ENCODE measurements at regions not wholly inside any gene's neighbourhood (a gene's known extent, or its start where the extent isn't known, plus 50 kb on each side); places are given as distances from the start of the nearest gene placed in this dataset.

DNA sequence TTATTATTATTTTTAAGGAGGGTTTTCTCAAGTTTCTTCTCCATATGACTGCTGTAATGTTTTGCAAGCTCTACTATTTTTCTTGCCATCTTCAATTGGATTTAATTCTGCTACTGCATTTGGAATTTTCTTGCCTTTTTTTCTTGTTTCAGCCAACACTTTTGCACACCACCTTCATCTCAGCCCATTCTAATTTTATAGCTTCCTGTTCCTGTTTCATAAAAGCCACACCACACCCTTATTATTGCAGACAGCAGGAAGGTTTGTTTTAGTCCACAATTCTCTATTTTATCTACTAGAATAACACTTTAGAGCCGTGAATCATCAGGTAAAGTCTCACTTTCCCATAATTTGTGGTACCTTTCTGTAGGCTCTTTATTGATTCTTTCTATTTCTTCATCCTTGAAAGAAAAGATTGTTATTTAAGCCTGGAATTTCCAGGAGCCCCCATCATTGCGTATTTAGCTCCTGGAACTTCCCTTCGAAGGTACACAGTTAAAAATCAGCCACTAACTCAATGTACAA is 209.3 kb upstream of the TBX20 start:
- DNase-seq (peak in 1 of 3 donors; percentile 1), ATAC-seq (ENCODE audit: low read depth in 2 of 2) (no peak)
- Mint-ChIP-seq H3K36me3 (no peaks in the 10 kb centered on the region), H3K9me3 (peaks cover 0 to 14% (median 4%) of the 10 kb centered on the region in 7 donors), H3K4me3 (no peak overlapping the region), H3K4me1 (no peaks in the 10 kb centered on the region), H3K27me3 (peaks cover 18% of the 10 kb centered on the region), H3K27ac (peak overlapping the region in 1 of 3 donors; percentile 58)
- Histone ChIP-seq H3K27me3 (ENCODE audit: control insufficient read depth, insufficient read depth, low read length) (peaks cover 2% of the 10 kb centered on the region), H3K27ac (ENCODE audit: insufficient read depth, low read length, poor library complexity, severe bottlenecking) (no peak overlapping the region), H3K9me3 (ENCODE audit: control insufficient read depth in 2 of 2, low read length in 2 of 2) (no peaks in the 10 kb centered on the region), H3K4me3 (ENCODE audit: low read depth, low read length) (no peak overlapping the region), H3K36me3 (ENCODE audit: control insufficient read depth, insufficient read depth, low read length) (no peaks in the 10 kb centered on the region), H3K4me1 (ENCODE audit: control insufficient read depth, insufficient read depth, low read length, poor library complexity, severe bottlenecking) (no peaks in the 10 kb centered on the region)

DNA sequence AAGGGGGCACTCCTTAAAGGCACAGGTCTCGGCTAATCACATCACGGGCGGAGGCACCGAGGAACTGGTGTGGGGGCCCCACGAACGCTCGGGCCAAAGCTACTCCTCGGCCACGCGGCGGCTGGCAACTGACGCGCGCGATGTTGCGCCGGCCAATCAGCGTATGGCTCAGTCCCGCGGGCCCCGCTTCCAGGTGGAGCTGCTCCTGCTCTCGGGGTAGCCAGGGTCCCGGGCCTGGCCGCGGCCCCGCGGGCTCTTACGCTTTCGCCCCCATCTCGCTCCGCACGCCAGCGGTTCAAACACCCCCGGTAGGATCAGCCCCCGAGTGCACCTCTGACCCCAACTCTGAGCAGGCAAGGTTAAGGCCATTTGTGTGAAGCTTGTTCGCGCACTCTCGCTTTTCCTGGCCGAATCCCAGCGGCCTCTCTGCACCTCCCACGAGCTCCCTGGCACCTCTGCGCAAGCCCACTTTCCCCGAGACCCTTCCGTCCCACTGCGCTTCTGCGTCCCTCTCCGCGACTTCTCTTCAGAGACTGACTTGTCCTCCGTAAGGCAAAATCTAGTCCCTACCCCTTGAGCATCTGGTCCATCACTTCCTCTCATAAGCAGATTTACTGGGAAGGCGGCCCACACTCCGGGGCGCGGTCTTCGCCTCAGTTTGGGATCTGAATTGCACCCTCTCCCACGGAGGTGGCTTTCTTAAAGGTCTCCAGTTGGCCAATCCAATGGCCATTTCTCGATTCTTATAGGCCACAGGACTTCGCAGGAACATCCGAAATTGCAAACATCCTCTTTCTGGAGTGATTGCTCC is 200.9 kb upstream of the TBX20 start:
- H3K4me1 Mint-ChIP-seq = peaks cover 0 to 2% (median 0%) of the 10 kb centered on the region in 4 donors
- no peaks in the 10 kb centered on the region for H3K36me3 Mint-ChIP-seq
- H3K9me3 ChIP-seq (ENCODE audit: control insufficient read depth in 2 of 2, low read length in 2 of 2) = no peaks in the 10 kb centered on the region
- H3K4me1 ChIP-seq (ENCODE audit: control insufficient read depth, insufficient read depth, low read length, poor library complexity, severe bottlenecking) = no peaks in the 10 kb centered on the region
- H3K4me3 ChIP-seq (ENCODE audit: low read depth, low read length) = no peak overlapping the region
- no peaks in the 10 kb centered on the region for H3K36me3 ChIP-seq (ENCODE audit: control insufficient read depth, insufficient read depth, low read length)
- peaks cover 5% of the 10 kb centered on the region for H3K27me3 ChIP-seq (ENCODE audit: control insufficient read depth, insufficient read depth, low read length)
- no peak overlapping the region for H3K27ac ChIP-seq (ENCODE audit: insufficient read depth, low read length, poor library complexity, severe bottlenecking)
- H3K27me3 Mint-ChIP-seq = peaks cover 35% of the 10 kb centered on the region
- ATAC-seq (ENCODE audit: low read depth in 2 of 2) (no peak), DNase-seq (no peak)
- H3K27ac Mint-ChIP-seq = no peak overlapping the region
- peaks cover 0 to 13% (median 2%) of the 10 kb centered on the region in 7 donors for H3K9me3 Mint-ChIP-seq
- H3K4me3 Mint-ChIP-seq = peak overlapping the region in 1 of 4 donors; percentile 25

DNA sequence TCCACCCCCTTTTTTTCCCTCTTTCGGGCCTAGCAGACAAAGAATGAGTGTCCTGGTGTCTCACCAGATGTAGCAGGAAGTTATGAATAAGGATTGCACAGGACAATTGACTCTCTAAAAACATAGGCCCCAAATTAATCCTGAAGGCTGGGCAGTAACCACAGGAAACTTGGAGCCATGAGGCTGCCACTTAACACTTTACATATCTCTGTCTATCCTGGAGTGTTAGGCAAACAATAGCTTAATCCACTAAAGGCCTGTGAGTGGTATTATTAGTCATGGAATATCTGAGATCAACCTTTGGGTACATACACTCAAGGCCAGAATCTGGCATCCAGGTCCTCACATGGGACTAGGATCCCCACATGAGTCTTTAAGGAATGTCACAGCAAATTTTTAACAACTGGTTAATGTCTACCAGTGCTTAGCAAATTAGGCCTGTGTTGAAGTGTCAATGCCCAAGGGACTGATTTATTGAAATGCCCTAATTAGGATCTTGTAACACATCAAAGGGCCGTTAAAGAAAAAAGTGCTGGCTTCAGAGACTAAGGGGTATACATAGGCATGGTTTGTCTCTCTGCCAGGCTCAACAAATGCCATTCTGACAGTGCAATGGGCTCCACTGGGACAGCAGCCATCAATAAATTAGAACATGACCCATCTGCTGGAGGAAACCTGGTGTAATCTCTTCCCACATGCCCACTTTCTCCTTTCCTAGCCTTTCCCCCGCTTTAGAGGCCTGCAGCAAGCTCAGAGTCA is 196.7 kb upstream of the TBX20 start:
- DNase-seq (no peak), ATAC-seq (ENCODE audit: low read depth in 2 of 2) (no peak)
- Mint-ChIP-seq H3K4me3 (no peak overlapping the region), H3K4me1 (peaks cover 0 to 2% (median 0%) of the 10 kb centered on the region in 4 donors), H3K9me3 (no peaks in the 10 kb centered on the region), H3K27ac (no peak overlapping the region), H3K27me3 (peaks cover 39% of the 10 kb centered on the region), H3K36me3 (no peaks in the 10 kb centered on the region)
- peaks cover 9% of the 10 kb centered on the region for H3K27me3 ChIP-seq (ENCODE audit: control insufficient read depth, insufficient read depth, low read length)
- no peak overlapping the region for H3K27ac ChIP-seq (ENCODE audit: insufficient read depth, low read length, poor library complexity, severe bottlenecking)
- no peaks in the 10 kb centered on the region for H3K4me1 ChIP-seq (ENCODE audit: control insufficient read depth, insufficient read depth, low read length, poor library complexity, severe bottlenecking)
- H3K4me3 ChIP-seq (ENCODE audit: low read depth, low read length) = no peak overlapping the region
- no peaks in the 10 kb centered on the region for H3K9me3 ChIP-seq (ENCODE audit: control insufficient read depth in 2 of 2, low read length in 2 of 2)
- H3K36me3 ChIP-seq (ENCODE audit: control insufficient read depth, insufficient read depth, low read length) = no peaks in the 10 kb centered on the region

DNA sequence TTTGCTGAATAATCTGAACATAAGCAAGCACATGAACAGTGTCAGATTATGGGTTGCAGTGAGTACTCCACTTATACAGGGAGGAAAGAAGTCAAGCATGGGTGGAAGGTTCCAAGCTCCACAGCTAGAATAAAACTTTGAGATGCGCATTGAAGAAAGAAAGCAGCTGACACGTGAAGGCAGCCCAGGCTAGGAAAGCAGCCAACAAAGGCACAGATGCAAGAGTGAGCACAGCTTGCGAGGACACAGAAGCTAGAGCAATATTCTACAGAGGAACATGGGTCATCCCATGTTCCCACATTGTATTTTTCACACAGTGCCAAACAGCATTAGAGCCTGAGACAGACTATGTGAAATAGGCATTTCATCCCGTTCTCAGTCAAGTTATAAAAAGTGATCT is 194.6 kb upstream of the TBX20 start:
- no peak overlapping the region for H3K4me3 Mint-ChIP-seq
- Histone ChIP-seq H3K4me1 (ENCODE audit: control insufficient read depth, insufficient read depth, low read length, poor library complexity, severe bottlenecking) (no peaks in the 10 kb centered on the region), H3K9me3 (ENCODE audit: control insufficient read depth in 2 of 2, low read length in 2 of 2) (no peaks in the 10 kb centered on the region), H3K4me3 (ENCODE audit: low read depth, low read length) (no peak overlapping the region), H3K27me3 (ENCODE audit: control insufficient read depth, insufficient read depth, low read length) (peaks cover 4% of the 10 kb centered on the region), H3K27ac (ENCODE audit: insufficient read depth, low read length, poor library complexity, severe bottlenecking) (no peak overlapping the region), H3K36me3 (ENCODE audit: control insufficient read depth, insufficient read depth, low read length) (no peaks in the 10 kb centered on the region)
- no peaks in the 10 kb centered on the region for H3K36me3 Mint-ChIP-seq
- ATAC-seq (ENCODE audit: low read depth in 2 of 2) (no peak), DNase-seq (no peak)
- no peak overlapping the region for H3K27ac Mint-ChIP-seq
- peaks cover 23% of the 10 kb centered on the region for H3K27me3 Mint-ChIP-seq
- H3K9me3 Mint-ChIP-seq = peaks cover 0 to 3% (median 0%) of the 10 kb centered on the region in 7 donors
- no peaks in the 10 kb centered on the region for H3K4me1 Mint-ChIP-seq

DNA sequence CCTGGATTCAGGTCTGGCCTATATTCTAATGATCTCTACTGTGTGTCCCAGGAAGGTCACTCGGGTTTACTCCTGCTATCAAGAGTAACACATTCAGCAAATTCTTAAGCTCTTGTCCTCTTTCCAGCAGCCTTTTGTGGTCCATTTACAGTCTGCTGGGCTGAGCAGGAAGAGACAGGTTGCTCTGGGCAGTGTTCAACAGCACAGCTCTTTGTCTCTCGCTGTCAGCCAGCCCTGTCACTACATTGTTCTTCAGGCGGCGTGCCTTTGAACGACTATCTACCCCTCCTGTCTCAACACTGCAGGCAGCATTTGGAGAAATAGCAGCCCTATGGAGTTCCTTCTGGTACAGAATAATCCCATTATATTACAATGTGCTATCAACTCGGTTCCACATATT is 192.2 kb upstream of the TBX20 start:
- Mint-ChIP-seq H3K4me1 (no peaks in the 10 kb centered on the region), H3K4me3 (no peak overlapping the region), H3K9me3 (peaks cover 0 to 3% (median 0%) of the 10 kb centered on the region in 7 donors), H3K36me3 (no peaks in the 10 kb centered on the region), H3K27me3 (peaks cover 12% of the 10 kb centered on the region), H3K27ac (no peak overlapping the region)
- H3K9me3 ChIP-seq (ENCODE audit: control insufficient read depth in 2 of 2, low read length in 2 of 2) = no peaks in the 10 kb centered on the region
- H3K4me1 ChIP-seq (ENCODE audit: control insufficient read depth, insufficient read depth, low read length, poor library complexity, severe bottlenecking) = no peaks in the 10 kb centered on the region
- ATAC-seq (ENCODE audit: low read depth in 2 of 2) (no peak), DNase-seq (no peak)
- no peak overlapping the region for H3K4me3 ChIP-seq (ENCODE audit: low read depth, low read length)
- H3K27ac ChIP-seq (ENCODE audit: insufficient read depth, low read length, poor library complexity, severe bottlenecking) = no peak overlapping the region
- peaks cover 4% of the 10 kb centered on the region for H3K27me3 ChIP-seq (ENCODE audit: control insufficient read depth, insufficient read depth, low read length)
- H3K36me3 ChIP-seq (ENCODE audit: control insufficient read depth, insufficient read depth, low read length) = no peaks in the 10 kb centered on the region

DNA sequence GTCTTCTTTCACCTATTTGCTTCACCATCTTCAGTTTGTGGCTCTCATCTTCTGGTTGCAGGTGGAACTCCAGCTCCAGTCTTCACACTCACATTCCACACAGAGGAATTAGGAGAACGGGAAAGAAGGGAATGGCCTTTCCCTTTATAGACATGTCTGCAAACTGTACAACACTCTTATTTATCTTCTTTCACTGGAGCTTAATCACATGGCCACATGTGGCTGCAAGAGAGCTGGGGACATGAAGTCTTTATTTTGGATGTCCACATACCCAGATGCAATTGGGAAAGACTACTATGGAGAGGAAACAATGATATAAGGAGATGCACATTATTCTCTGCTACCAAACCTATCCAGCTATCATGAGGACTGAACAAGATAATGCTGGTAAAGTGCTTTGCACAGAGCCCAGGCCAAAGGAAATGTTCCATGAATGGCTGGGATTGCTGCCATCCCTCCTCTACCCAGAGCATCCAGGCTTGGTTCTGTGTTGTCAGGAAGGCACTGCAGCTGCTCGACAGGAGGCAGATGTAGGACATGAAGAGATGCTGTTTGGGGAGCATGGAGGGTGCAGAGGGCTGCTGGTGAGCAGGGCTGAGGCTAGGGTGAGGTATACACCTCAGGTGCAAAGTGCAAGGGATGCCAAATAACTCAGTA is 183.8 kb upstream of the TBX20 start:
- Mint-ChIP-seq H3K4me1 (no peaks in the 10 kb centered on the region), H3K27me3 (peaks cover 4% of the 10 kb centered on the region), H3K27ac (no peak overlapping the region), H3K36me3 (no peaks in the 10 kb centered on the region), H3K9me3 (no peaks in the 10 kb centered on the region), H3K4me3 (no peak overlapping the region)
- H3K4me3 ChIP-seq (ENCODE audit: low read depth, low read length) = no peak overlapping the region
- ATAC-seq (ENCODE audit: low read depth in 2 of 2) (no peak), DNase-seq (no peak)
- no peaks in the 10 kb centered on the region for H3K9me3 ChIP-seq (ENCODE audit: control insufficient read depth in 2 of 2, low read length in 2 of 2)
- no peaks in the 10 kb centered on the region for H3K4me1 ChIP-seq (ENCODE audit: control insufficient read depth, insufficient read depth, low read length, poor library complexity, severe bottlenecking)
- H3K36me3 ChIP-seq (ENCODE audit: control insufficient read depth, insufficient read depth, low read length) = no peaks in the 10 kb centered on the region
- H3K27me3 ChIP-seq (ENCODE audit: control insufficient read depth, insufficient read depth, low read length) = peaks cover under 1% of the 10 kb centered on the region
- H3K27ac ChIP-seq (ENCODE audit: insufficient read depth, low read length, poor library complexity, severe bottlenecking) = no peak overlapping the region

DNA sequence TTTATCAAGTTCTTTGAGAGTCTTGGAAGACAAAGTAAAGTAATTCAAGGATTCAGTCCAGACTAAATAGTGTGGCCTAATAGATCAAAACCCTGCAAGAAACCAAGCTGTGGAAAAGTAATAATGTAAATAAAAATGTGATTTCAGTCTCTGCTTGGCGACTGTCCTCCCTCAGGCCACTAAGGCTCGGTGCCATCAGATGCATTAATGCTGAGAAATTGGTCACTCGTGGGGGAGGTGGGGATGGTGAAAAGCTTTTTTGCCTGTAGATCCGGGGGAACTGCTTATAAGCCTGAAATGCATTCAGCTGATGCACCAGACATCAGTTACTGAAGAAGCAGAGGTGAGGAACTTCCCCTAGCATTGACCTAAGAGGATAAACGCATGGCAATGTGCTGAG is 182.6 kb upstream of the TBX20 start:
- H3K4me1 Mint-ChIP-seq = no peaks in the 10 kb centered on the region
- no peaks in the 10 kb centered on the region for H3K36me3 ChIP-seq (ENCODE audit: control insufficient read depth, insufficient read depth, low read length)
- no peaks in the 10 kb centered on the region for H3K9me3 ChIP-seq (ENCODE audit: control insufficient read depth in 2 of 2, low read length in 2 of 2)
- DNase-seq = no peak
- H3K27me3 Mint-ChIP-seq = no peaks in the 10 kb centered on the region
- H3K9me3 Mint-ChIP-seq = no peaks in the 10 kb centered on the region
- no peak overlapping the region for H3K27ac ChIP-seq (ENCODE audit: insufficient read depth, low read length, poor library complexity, severe bottlenecking)
- no peak overlapping the region for H3K27ac Mint-ChIP-seq
- H3K4me3 Mint-ChIP-seq = no peak overlapping the region
- no peak for ATAC-seq (ENCODE audit: low read depth in 2 of 2)
- no peaks in the 10 kb centered on the region for H3K4me1 ChIP-seq (ENCODE audit: control insufficient read depth, insufficient read depth, low read length, poor library complexity, severe bottlenecking)
- H3K27me3 ChIP-seq (ENCODE audit: control insufficient read depth, insufficient read depth, low read length) = peaks cover 2% of the 10 kb centered on the region
- no peaks in the 10 kb centered on the region for H3K36me3 Mint-ChIP-seq
- no peak overlapping the region for H3K4me3 ChIP-seq (ENCODE audit: low read depth, low read length)
